MG63 (cell line): ENCODE measurements at regions not wholly inside any gene's neighbourhood (a gene's known extent, or its start where the extent isn't known, plus 50 kb on each side); places are given as distances from the start of the nearest gene placed in this dataset.

ENCODE experiments used
- DNase-seq: peaks from one replicate; pipeline ENCODE4 v3.0.0-alpha.2; 2020
- H3K27me3 ChIP-seq: fragments of 250-450 bp; sonication (Bioruptor Pico); 2 replicates; pipeline ENCODE4 v1.5.1; 2020; ENCODE audit warnings: mild to moderate bottlenecking, moderate library complexity
- H3K36me3 ChIP-seq: fragments of 250-450 bp; sonication (Bioruptor Pico); 2 replicates; pipeline ENCODE4 v1.5.1; 2020; ENCODE audit warnings: mild to moderate bottlenecking, moderate library complexity
- H3K4me3 ChIP-seq: fragments of 250-450 bp; sonication (Bioruptor Pico); 2 replicates; pipeline ENCODE4 v1.5.1; 2020; ENCODE audit warnings: mild to moderate bottlenecking, moderate library complexity
- H3K9me3 ChIP-seq: fragments of 250-450 bp; sonication (Bioruptor Pico); 2 replicates; pipeline ENCODE4 v1.5.1; 2020; ENCODE audit warnings: mild to moderate bottlenecking, moderate library complexity

- no peaks in the 10 kb centered on the region for H3K36me3 ChIP-seq
- 0 out of 2 replicates have a peak, but pooled peaks cover 2% of the 10 kb centered on the region for H3K27me3 ChIP-seq
- DNase-seq = no peak
- no peak overlapping the region for H3K4me3 ChIP-seq
- H3K9me3 ChIP-seq = no peaks in the 10 kb centered on the region
Measured at GRCh38 chr1:102099916-102100315, 103.2 kb upstream of the OLFM3 start.

DNA sequence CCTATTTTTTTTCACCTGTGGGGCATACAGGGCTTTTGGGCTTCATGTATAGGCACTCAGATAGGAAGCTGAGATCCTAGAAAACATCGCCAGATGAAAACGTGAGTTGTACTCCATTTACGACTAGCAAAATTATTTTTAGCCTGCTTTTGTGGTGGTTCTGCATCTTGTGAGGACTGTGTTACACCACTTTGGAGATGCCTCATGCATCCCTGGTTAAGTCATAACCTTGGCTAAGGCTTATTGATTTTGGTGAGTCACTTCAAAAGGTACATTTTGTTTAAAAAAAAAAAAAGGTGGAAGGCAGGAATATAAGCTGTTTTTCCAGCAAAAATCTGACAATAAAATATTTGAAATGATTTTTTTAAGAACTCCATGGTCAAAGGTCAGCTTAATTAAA is 101.8 kb upstream of the OLFM3 start:
- no peaks in the 10 kb centered on the region for H3K9me3 ChIP-seq
- H3K4me3 ChIP-seq = no peak overlapping the region
- H3K27me3 ChIP-seq = no peaks in the 10 kb centered on the region
- DNase-seq = no peak
- no peaks in the 10 kb centered on the region for H3K36me3 ChIP-seq

GRCh38 chr1:102098081-102098480 is 101.4 kb upstream of the OLFM3 start:
- Histone ChIP-seq H3K9me3 (no peaks in the 10 kb centered on the region), H3K27me3 (no peaks in the 10 kb centered on the region), H3K4me3 (no peak overlapping the region), H3K36me3 (no peaks in the 10 kb centered on the region)
- no peak for DNase-seq

DNA sequence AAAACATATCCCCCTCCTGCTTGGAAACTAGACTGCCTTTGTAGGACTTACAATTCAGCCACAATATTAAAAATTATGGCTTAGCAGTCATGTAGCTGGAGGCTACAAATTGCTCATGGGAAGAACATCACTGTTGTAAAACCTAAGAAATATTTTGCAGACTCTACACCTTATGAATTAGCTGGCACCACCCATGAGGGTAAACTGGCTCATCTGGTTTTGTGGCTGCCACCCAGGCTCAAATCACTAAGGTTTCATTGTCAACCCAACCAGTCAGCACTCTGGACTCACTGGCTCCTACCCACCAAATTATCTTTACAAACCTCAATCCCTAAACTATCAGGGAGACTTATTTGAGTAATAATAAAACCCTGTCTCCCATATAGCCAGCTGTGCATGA is 100.7 kb upstream of the OLFM3 start:
- H3K9me3 ChIP-seq = no peaks in the 10 kb centered on the region
- no peak overlapping the region for H3K4me3 ChIP-seq
- DNase-seq = no peak
- no peaks in the 10 kb centered on the region for H3K36me3 ChIP-seq
- no peaks in the 10 kb centered on the region for H3K27me3 ChIP-seq

GRCh38 chr1:102096162-102096561 is 99.4 kb upstream of the OLFM3 start:
- Histone ChIP-seq H3K9me3 (no peaks in the 10 kb centered on the region), H3K4me3 (no peak overlapping the region), H3K27me3 (no peaks in the 10 kb centered on the region), H3K36me3 (no peaks in the 10 kb centered on the region)
- DNase-seq = no peak

DNA sequence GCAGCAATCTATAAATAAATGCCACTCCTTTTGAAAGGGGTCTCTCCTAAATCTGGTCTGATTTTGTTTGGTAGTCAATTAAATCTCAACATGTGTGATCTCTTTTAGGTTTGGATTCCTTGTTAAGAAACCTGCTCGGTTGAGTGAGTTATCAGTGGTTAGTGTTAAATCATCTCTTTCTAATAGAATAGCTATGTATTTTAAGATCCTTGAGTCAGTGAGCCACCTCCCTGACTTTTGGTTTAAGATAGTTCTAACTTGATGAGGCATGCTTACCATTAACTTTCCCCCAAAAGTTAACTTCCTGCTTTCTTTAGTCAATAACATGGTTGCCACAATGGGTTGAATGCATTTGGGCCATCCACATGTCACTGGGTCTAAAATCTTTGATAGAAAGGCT is 93.1 kb upstream of the OLFM3 start:
- Histone ChIP-seq H3K27me3 (no peaks in the 10 kb centered on the region), H3K9me3 (no peaks in the 10 kb centered on the region), H3K36me3 (no peaks in the 10 kb centered on the region), H3K4me3 (no peak overlapping the region)
- DNase-seq = no peak

DNA sequence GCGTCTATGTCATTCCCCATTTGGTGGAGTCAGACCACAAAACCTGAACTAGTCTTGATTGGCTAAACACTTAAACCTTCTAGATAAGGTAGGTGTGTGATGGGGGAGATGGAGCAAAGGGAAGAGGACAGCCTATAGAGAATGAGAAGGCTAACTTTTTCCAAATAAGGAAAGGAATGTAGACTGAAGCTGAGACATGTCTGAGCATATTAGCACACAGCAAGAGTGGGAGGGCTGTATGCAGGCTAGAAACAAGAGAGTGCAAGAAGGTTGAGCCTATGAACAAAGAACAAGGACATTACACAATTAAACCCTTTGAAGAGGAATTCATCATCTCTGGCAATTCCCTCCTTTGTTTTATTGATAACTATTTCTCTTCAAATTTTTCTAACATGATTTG is 89.2 kb upstream of the OLFM3 start:
- H3K9me3 ChIP-seq = no peaks in the 10 kb centered on the region
- H3K27me3 ChIP-seq = no peaks in the 10 kb centered on the region
- H3K4me3 ChIP-seq = no peak overlapping the region
- DNase-seq = no peak
- H3K36me3 ChIP-seq = no peaks in the 10 kb centered on the region

- DNase-seq = no peak
- H3K9me3 ChIP-seq = no peaks in the 10 kb centered on the region
- H3K27me3 ChIP-seq = no peaks in the 10 kb centered on the region
- H3K36me3 ChIP-seq = no peaks in the 10 kb centered on the region
- no peak overlapping the region for H3K4me3 ChIP-seq
Measured at GRCh38 chr1:102084771-102085535, 88.2 kb upstream of the OLFM3 start.

DNA sequence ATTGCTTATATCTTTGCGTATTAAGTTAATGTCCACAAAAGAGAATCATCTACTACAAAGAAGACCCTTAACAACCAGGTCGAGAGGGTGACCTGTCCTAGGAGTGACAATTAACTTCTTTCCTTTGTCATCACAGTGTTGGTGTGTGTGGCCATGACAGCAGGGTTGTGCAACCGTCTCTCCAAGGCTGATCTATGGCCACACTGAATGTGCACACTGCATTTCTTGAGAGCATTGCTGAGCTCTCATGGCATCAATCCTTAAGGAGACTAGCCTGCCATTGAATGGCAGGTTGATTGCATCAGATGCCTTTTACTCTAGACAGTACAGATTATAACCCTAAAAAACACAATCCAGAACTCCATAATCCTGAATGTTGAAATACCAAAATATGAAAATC is 86.5 kb upstream of the OLFM3 start:
- H3K4me3 ChIP-seq = no peak overlapping the region
- no peak for DNase-seq
- H3K9me3 ChIP-seq = no peaks in the 10 kb centered on the region
- no peaks in the 10 kb centered on the region for H3K36me3 ChIP-seq
- no peaks in the 10 kb centered on the region for H3K27me3 ChIP-seq

DNA sequence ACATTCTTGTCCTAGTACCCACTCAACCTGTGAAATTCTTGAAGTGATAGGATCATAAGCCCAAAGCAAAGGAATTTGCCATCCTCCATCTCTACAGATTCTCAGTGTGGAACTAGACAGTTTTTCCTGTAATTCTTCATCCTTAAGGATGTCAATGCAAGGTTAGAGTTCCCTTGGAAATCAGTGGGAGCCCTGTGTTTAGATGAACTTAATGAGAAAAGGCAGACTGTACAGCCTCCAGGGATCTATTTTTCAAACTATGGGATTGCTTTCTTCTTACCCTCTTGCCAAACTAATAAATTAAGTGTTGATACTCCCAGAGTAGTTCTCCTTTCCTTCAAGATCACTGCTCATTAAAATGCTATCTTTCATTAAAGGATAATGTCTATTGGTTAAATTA is 78.1 kb upstream of the OLFM3 start:
- Histone ChIP-seq H3K27me3 (no peaks in the 10 kb centered on the region), H3K4me3 (no peak overlapping the region), H3K9me3 (no peaks in the 10 kb centered on the region), H3K36me3 (no peaks in the 10 kb centered on the region)
- DNase-seq = no peak

DNA sequence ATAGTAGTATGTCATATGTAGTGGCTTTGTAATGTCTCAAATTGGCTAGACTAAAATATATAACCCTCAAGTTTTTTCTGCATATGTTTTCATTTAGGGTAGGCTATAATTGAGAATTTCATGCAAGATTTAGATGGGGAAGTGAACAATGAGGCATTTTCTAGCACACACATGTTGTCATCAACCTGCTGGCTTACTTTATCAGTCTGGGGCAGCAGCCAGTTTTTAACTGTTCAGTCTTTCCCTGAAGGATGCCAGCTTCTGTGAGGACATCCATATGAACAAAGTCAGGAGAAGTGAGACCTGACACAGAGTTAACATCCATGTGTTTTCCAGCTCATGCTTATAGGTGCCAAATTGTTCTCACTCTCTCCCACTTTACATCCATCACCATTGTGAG is 74.7 kb upstream of the OLFM3 start:
- no peak overlapping the region for H3K4me3 ChIP-seq
- DNase-seq = no peak
- no peaks in the 10 kb centered on the region for H3K9me3 ChIP-seq

DNA sequence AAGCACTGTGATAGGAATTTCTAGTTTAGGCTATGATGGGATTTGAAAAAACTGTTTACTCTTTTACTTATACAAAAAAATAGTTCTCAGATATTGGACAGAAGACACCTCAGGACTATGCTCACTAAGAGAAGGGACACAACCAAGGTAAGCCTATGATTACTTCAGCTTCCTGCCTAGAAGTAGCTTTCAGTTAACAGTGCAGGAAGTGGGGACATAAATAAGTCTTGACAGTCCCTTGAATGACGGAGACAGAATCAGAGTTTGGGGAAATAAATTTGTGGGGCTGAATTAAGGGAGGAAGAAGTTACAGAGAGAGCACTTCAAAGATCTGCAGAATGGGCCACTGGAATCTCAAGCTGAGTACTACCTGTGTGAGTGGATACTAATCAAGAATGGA is 53.8 kb upstream of the OLFM3 start:
- Histone ChIP-seq H3K4me3 (no peak overlapping the region), H3K27me3 (no peaks in the 10 kb centered on the region), H3K9me3 (no peaks in the 10 kb centered on the region), H3K36me3 (no peaks in the 10 kb centered on the region)
- no peak for DNase-seq

More for the DNA sequence above, 74.7 kb upstream of the OLFM3 start:
- Histone ChIP-seq H3K36me3 (no peaks in the 10 kb centered on the region), H3K27me3 (no peaks in the 10 kb centered on the region)

DNA sequence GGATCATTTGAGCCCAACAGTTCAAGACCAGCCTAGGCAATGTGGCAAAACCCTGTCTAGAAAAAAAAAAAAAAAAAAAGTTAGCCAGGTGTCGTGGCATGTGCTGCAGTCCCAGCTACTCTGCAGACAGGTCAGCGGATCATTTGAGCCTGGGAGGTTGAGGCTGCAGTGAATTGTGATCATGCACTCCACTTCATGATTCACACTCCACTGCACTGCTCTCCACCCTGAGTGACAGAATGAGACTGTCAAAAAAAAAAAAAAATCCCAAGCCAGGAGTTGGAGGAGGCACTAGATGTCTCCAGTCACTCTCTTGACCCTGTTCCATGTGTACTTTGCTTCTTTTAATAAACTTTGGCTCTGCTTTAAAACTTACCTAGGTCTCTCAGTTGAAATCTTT is 51.0 kb upstream of the OLFM3 start:
- no peaks in the 10 kb centered on the region for H3K9me3 ChIP-seq
- H3K4me3 ChIP-seq = no peak overlapping the region
- no peak for DNase-seq
- H3K27me3 ChIP-seq = no peaks in the 10 kb centered on the region
- no peaks in the 10 kb centered on the region for H3K36me3 ChIP-seq
